Activated CD8-positive, alpha-beta T cell treated with anti-CD3 and anti-CD28 coated beads, Interleukin-2, amount 10 ng/mL, durations not matched to agents 7 days and 5 days (primary cell): ENCODE measurements at regions not wholly inside any gene's neighbourhood (a gene's known extent, or its start where the extent isn't known, plus 50 kb on each side); places are given as distances from the start of the nearest gene placed in this dataset.
"Not testable (repeated sequence)": the region's sequence is repeated elsewhere in the genome, so short reads cannot be mapped to it uniquely, and the experiment has no call there.

Source experiments
- ATAC-seq: fragments of 150-1000 bp; cut with Tn5 transposase; one replicate; pipeline ENCODE4 v1.10.0; 2021; ENCODE audit warnings: moderate library complexity
- CTCF ChIA-PET: fragments of 350-600 bp; sonication (Branson Sonifier 250); formaldehyde crosslinking; loops from one replicate; lab custom pipeline; 2021; ENCODE audit warnings: antibody characterized with exemption; lab: Charles Lee
- POLR2A ChIA-PET: fragments of 350-600 bp; sonication (Branson Sonifier 250); formaldehyde crosslinking; loops from one replicate; lab custom pipeline; 2021; ENCODE audit warnings: antibody characterized with exemption; lab: Charles Lee
- DNase-seq: peaks from one replicate; pipeline ENCODE4 v3.0.0-alpha.2; 2020
- H3K27ac Mint-ChIP-seq: one replicate; pipeline ENCODE4 v1.8.0; 2021; ENCODE audit warnings: mild to moderate bottlenecking, mixed read lengths
- H3K27me3 Mint-ChIP-seq: one replicate; pipeline ENCODE4 v1.8.0; 2021; ENCODE audit warnings: low read depth, mixed read lengths
- H3K36me3 Mint-ChIP-seq: one replicate; pipeline ENCODE4 v1.8.0; 2021; ENCODE audit warnings: low read depth, mixed read lengths
- H3K4me1 Mint-ChIP-seq: one replicate; pipeline ENCODE4 v1.8.0; 2021; ENCODE audit warnings: low read depth, mixed read lengths
- H3K4me3 Mint-ChIP-seq: one replicate; pipeline ENCODE4 v1.8.0; 2021; ENCODE audit warnings: mild to moderate bottlenecking, mixed read lengths
- H3K9me3 Mint-ChIP-seq: one replicate; pipeline ENCODE4 v1.8.0; 2022; ENCODE audit warnings: mixed read lengths; ENCODE audit not compliant: insufficient read depth

GRCh38 chr22:48071305-48071704, 1308.9 kb downstream of the TBC1D22A start:
- ATAC-seq (no peak), DNase-seq (no peak)
- Mint-ChIP-seq H3K9me3 (no peaks in the 10 kb centered on the region), H3K27ac (no peak overlapping the region), H3K4me1 (no peaks in the 10 kb centered on the region), H3K36me3 (no peaks in the 10 kb centered on the region), H3K4me3 (no peak overlapping the region), H3K27me3 (peaks cover 26% of the 10 kb centered on the region)
- POLR2A ChIA-PET, result no interaction called here
- CTCF ChIA-PET, result no interaction called here

GRCh38 chr22:48070760-48071159, 1308.3 kb downstream of the TBC1D22A start:
- Mint-ChIP-seq H3K36me3 (no peaks in the 10 kb centered on the region), H3K9me3 (no peaks in the 10 kb centered on the region), H3K4me3 (no peak overlapping the region), H3K27ac (no peak overlapping the region), H3K4me1 (no peaks in the 10 kb centered on the region), H3K27me3 (peaks cover 23% of the 10 kb centered on the region)
- ChIA-PET CTCF (interaction anchor here (0.7 kb wide), 1 partner anchor 658 kb away, joined by 3 read pairs; no protein-coding TSS in a partner anchor), POLR2A (no interaction called here)
- ATAC-seq (no peak), DNase-seq (no peak)

GRCh38 chr22:48070083-48070482, 1307.6 kb downstream of the TBC1D22A start:
- ChIA-PET POLR2A (no interaction called here), CTCF (no interaction called here)
- H3K9me3 Mint-ChIP-seq, result no peaks in the 10 kb centered on the region
- no peaks in the 10 kb centered on the region for H3K4me1 Mint-ChIP-seq
- H3K27me3 Mint-ChIP-seq, result peaks cover 18% of the 10 kb centered on the region
- no peak overlapping the region for H3K27ac Mint-ChIP-seq
- no peak overlapping the region for H3K4me3 Mint-ChIP-seq
- H3K36me3 Mint-ChIP-seq, result no peaks in the 10 kb centered on the region
- no peak for DNase-seq
- no peak for ATAC-seq

- no peak for ATAC-seq
Measured at GRCh38 chr22:48069256-48069655, 1306.8 kb downstream of the TBC1D22A start.

GRCh38 chr22:48068323-48068885, 1306.0 kb downstream of the TBC1D22A start:
- ChIA-PET CTCF (no interaction called here), POLR2A (no interaction called here)
- peaks cover 4% of the 10 kb centered on the region for H3K27me3 Mint-ChIP-seq
- no peaks in the 10 kb centered on the region for H3K4me1 Mint-ChIP-seq
- H3K36me3 Mint-ChIP-seq, result no peaks in the 10 kb centered on the region
- H3K9me3 Mint-ChIP-seq, result no peaks in the 10 kb centered on the region
- no peak overlapping the region for H3K4me3 Mint-ChIP-seq
- ATAC-seq (no peak), DNase-seq (no peak)
- H3K27ac Mint-ChIP-seq, result no peak overlapping the region

More at GRCh38 chr22:48069256-48069655, 1306.8 kb downstream of the TBC1D22A start:
- H3K27me3 Mint-ChIP-seq, result peaks cover 10% of the 10 kb centered on the region
- no peak overlapping the region for H3K27ac Mint-ChIP-seq
- no peaks in the 10 kb centered on the region for H3K36me3 Mint-ChIP-seq
- H3K9me3 Mint-ChIP-seq, result no peaks in the 10 kb centered on the region
- no peaks in the 10 kb centered on the region for H3K4me1 Mint-ChIP-seq
- ChIA-PET POLR2A (no interaction called here), CTCF (no interaction called here)
- no peak for DNase-seq
- H3K4me3 Mint-ChIP-seq, result no peak overlapping the region

GRCh38 chr22:48065892-48066291, 1303.4 kb downstream of the TBC1D22A start:
- ATAC-seq, result no peak
- H3K27me3 Mint-ChIP-seq, result no peaks in the 10 kb centered on the region
- no peak for DNase-seq
- ChIA-PET CTCF (no interaction called here), POLR2A (no interaction called here)
- H3K4me1 Mint-ChIP-seq, result no peaks in the 10 kb centered on the region
- no peak overlapping the region for H3K4me3 Mint-ChIP-seq
- no peaks in the 10 kb centered on the region for H3K9me3 Mint-ChIP-seq
- H3K36me3 Mint-ChIP-seq, result no peaks in the 10 kb centered on the region
- no peak overlapping the region for H3K27ac Mint-ChIP-seq

- no peak overlapping the region for H3K27ac Mint-ChIP-seq
- H3K9me3 Mint-ChIP-seq, result no peaks in the 10 kb centered on the region
- peaks cover 8% of the 10 kb centered on the region for H3K27me3 Mint-ChIP-seq
- DNase-seq (no peak), ATAC-seq (no peak)
- H3K4me1 Mint-ChIP-seq, result no peaks in the 10 kb centered on the region
- H3K36me3 Mint-ChIP-seq, result no peaks in the 10 kb centered on the region
- CTCF ChIA-PET, result no interaction called here
- H3K4me3 Mint-ChIP-seq, result no peak overlapping the region
- POLR2A ChIA-PET, result no interaction called here
Measured at GRCh38 chr22:48061726-48062125, 1299.3 kb downstream of the TBC1D22A start.

GRCh38 chr22:48060266-48060665, 1297.8 kb downstream of the TBC1D22A start:
- CTCF ChIA-PET, result no interaction called here
- Mint-ChIP-seq H3K27me3 (peaks cover 8% of the 10 kb centered on the region), H3K4me1 (no peaks in the 10 kb centered on the region), H3K27ac (no peak overlapping the region), H3K4me3 (no peak overlapping the region), H3K36me3 (no peaks in the 10 kb centered on the region), H3K9me3 (no peaks in the 10 kb centered on the region)
- ATAC-seq, result no peak
- POLR2A ChIA-PET, result no interaction called here
- no peak for DNase-seq

- ATAC-seq, H3K4me3 Mint-ChIP-seq, H3K27me3 Mint-ChIP-seq, H3K36me3 Mint-ChIP-seq, H3K4me1 Mint-ChIP-seq, DNase-seq, POLR2A ChIA-PET, CTCF ChIA-PET, H3K27ac Mint-ChIP-seq, H3K9me3 Mint-ChIP-seq: not testable (repeated sequence)
Measured at GRCh38 chr22:48059521-48059920, 1297.1 kb downstream of the TBC1D22A start.

GRCh38 chr22:48057116-48057835, 1294.8 kb downstream of the TBC1D22A start:
- Mint-ChIP-seq H3K27me3 (peaks cover 8% of the 10 kb centered on the region), H3K36me3 (no peaks in the 10 kb centered on the region), H3K27ac (no peak overlapping the region), H3K9me3 (no peaks in the 10 kb centered on the region), H3K4me1 (no peaks in the 10 kb centered on the region), H3K4me3 (no peak overlapping the region)
- no peak for DNase-seq
- ATAC-seq, result no peak
- ChIA-PET CTCF (no interaction called here), POLR2A (no interaction called here)

GRCh38 chr22:48055827-48056226, 1293.4 kb downstream of the TBC1D22A start:
- Mint-ChIP-seq H3K9me3 (no peaks in the 10 kb centered on the region), H3K4me1 (no peaks in the 10 kb centered on the region), H3K27ac (no peak overlapping the region), H3K36me3 (no peaks in the 10 kb centered on the region), H3K4me3 (no peak overlapping the region), H3K27me3 (peaks cover 8% of the 10 kb centered on the region)
- ChIA-PET CTCF (no interaction called here), POLR2A (no interaction called here)
- no peak for DNase-seq
- ATAC-seq, result no peak

GRCh38 chr22:48055185-48055584, 1292.7 kb downstream of the TBC1D22A start:
- ATAC-seq, result no peak
- Mint-ChIP-seq H3K4me1 (no peaks in the 10 kb centered on the region), H3K9me3 (no peaks in the 10 kb centered on the region), H3K36me3 (no peaks in the 10 kb centered on the region), H3K27me3 (peaks cover 8% of the 10 kb centered on the region), H3K27ac (no peak overlapping the region), H3K4me3 (no peak overlapping the region)
- CTCF ChIA-PET, result no interaction called here
- POLR2A ChIA-PET, result no interaction called here
- no peak for DNase-seq
